ENCODE measurements at regions not wholly inside any gene's neighbourhood (a gene's known extent, or its start where the extent isn't known, plus 50 kb on each side); places are given as distances from the start of the nearest gene placed in this dataset.

GRCh38 chr9:110056062-110056461, 151.9 kb downstream of the C9orf152 start (continued):
- TF ChIP-seq ZNF425 (CRISPR knock-in tag; conservative IDR thresholded peaks at IDR 0.05) (no peak), ZNF232 (CRISPR knock-in tag; IDR thresholded peaks at IDR 0.05) (no peak), FOXJ3 (CRISPR knock-in tag; IDR thresholded peaks at IDR 0.05; ENCODE audit: borderline replicate concordance) (no peak), CDX4 (CRISPR knock-in tag; IDR thresholded peaks at IDR 0.05; ENCODE audit: borderline replicate concordance) (no peak), NFYB (CRISPR knock-in tag; conservative IDR thresholded peaks at IDR 0.05; ENCODE audit: low read depth) (no peak), TP53 (CRISPR knock-in tag; IDR thresholded peaks at IDR 0.05) (no peak), ZNF121 (CRISPR knock-in tag; IDR thresholded peaks at IDR 0.05) (no peak), RORB (CRISPR knock-in tag; IDR thresholded peaks at IDR 0.05) (no peak), ATF3 (CRISPR knock-in tag; conservative IDR thresholded peaks at IDR 0.05) (no peak), ESRRA (CRISPR knock-in tag; IDR thresholded peaks at IDR 0.05; ENCODE audit: borderline replicate concordance) (no peak)

GRCh38 chr9:110058304-110058953, 149.5 kb downstream of the C9orf152 start:
- peaks cover 15% of the 10 kb centered on the region for H3K36me3 Mint-ChIP-seq
- H3K27ac Mint-ChIP-seq, result peak overlapping the region; percentile 81
- H3K9me3 Mint-ChIP-seq, result peaks cover 6% of the 10 kb centered on the region
- DNase-seq (ENCODE audit: low spot score) (peak; percentile 68), ATAC-seq (peak; percentile 96)
- TF ChIP-seq SOX15 (CRISPR knock-in tag; IDR thresholded peaks at IDR 0.05) (no peak), CTCF (IDR thresholded peaks at IDR 0.05) (peak; percentile 35; the same call in 1 of the 2 replicates)
- H3K27me3 Mint-ChIP-seq (ENCODE audit: low read depth), result no peaks in the 10 kb centered on the region
- POLR2A ChIA-PET, result interaction anchor here (0.7 kb wide), 1 partner anchor 8 kb away, joined by 8 read pairs; no protein-coding TSS in a partner anchor
- CTCF ChIA-PET, result interaction anchor here (0.6 to 3.3 kb wide), 6 partner anchors 12 to 360 kb away, joined by 3 to 25 read pairs (median 6); no protein-coding TSS in a partner anchor
- H3K4me1 Mint-ChIP-seq, result peaks cover 40% of the 10 kb centered on the region
- no peak overlapping the region for H3K4me3 Mint-ChIP-seq

- Mint-ChIP-seq H3K27ac (0 out of 2 replicates have a peak overlapping the region, but pooled peaks have one; percentile 36), H3K4me3 (no peak overlapping the region), H3K4me1 (peaks cover 37% of the 10 kb centered on the region), H3K36me3 (peaks cover 22% of the 10 kb centered on the region), H3K27me3 (ENCODE audit: low read depth) (no peaks in the 10 kb centered on the region), H3K9me3 (peaks cover 6% of the 10 kb centered on the region)
- no peak for DNase-seq (ENCODE audit: low spot score)
- no peak for ATAC-seq
- ChIA-PET CTCF (interaction anchor here (3.3 kb wide), 1 partner anchor 156 kb away, joined by 25 read pairs; no protein-coding TSS in a partner anchor), POLR2A (no interaction called here)
- TF ChIP-seq GTF2I (CRISPR knock-in tag; conservative IDR thresholded peaks at IDR 0.05), result no peak
- no peak for TF ChIP-seq MLX (CRISPR knock-in tag; IDR thresholded peaks at IDR 0.05)
- TF ChIP-seq PRRX2 (CRISPR knock-in tag; IDR thresholded peaks at IDR 0.05), result no peak
- no peak for TF ChIP-seq NFATC4 (CRISPR knock-in tag; IDR thresholded peaks at IDR 0.05)
- no peak for TF ChIP-seq MXD4 (CRISPR knock-in tag; IDR thresholded peaks at IDR 0.05; ENCODE audit: borderline replicate concordance)
- no peak for TF ChIP-seq OVOL2 (CRISPR knock-in tag; IDR thresholded peaks at IDR 0.05; ENCODE audit: borderline replicate concordance)
- TF ChIP-seq TEAD1 (CRISPR knock-in tag; IDR thresholded peaks at IDR 0.05), result no peak
- no peak for TF ChIP-seq FOXJ3 (CRISPR knock-in tag; IDR thresholded peaks at IDR 0.05; ENCODE audit: borderline replicate concordance)
- no peak for TF ChIP-seq JUN (CRISPR knock-in tag; IDR thresholded peaks at IDR 0.05)
- TF ChIP-seq HMGA2 (CRISPR knock-in tag; IDR thresholded peaks at IDR 0.05), result no peak
- TF ChIP-seq E2F4 (CRISPR knock-in tag; IDR thresholded peaks at IDR 0.05; ENCODE audit: borderline replicate concordance, low read depth), result no peak
- TF ChIP-seq ZNF423 (CRISPR knock-in tag; IDR thresholded peaks at IDR 0.05), result no peak
- no peak for TF ChIP-seq ATF6 (CRISPR knock-in tag; IDR thresholded peaks at IDR 0.05)
- no peak for TF ChIP-seq ZBTB21 (CRISPR knock-in tag; IDR thresholded peaks at IDR 0.05; ENCODE audit: borderline replicate concordance)
Observed at GRCh38 chr9:110059461-110059860, 148.5 kb downstream of the C9orf152 start.

All from WTC11 (cell line).